ENCODE measurements at regions not wholly inside any gene's neighbourhood (a gene's known extent, or its start where the extent isn't known, plus 50 kb on each side); places are given as distances from the start of the nearest gene placed in this dataset.

GRCh38 chr16:85200471-85201278 is 88.4 kb upstream of the CIBAR2 start:
- no peak for TF ChIP-seq POLR2A (IDR thresholded peaks at IDR 0.05)
- no peak for TF ChIP-seq CTCF (IDR thresholded peaks at IDR 0.05)
- TF ChIP-seq POLR2AphosphoS5 (IDR thresholded peaks at IDR 0.05) = no peak
- no peak for TF ChIP-seq EP300 (IDR thresholded peaks at IDR 0.05; ENCODE audit: low read depth)
